HG03196 (cell line): ENCODE measurements at regions not wholly inside any gene's neighbourhood (a gene's known extent, or its start where the extent isn't known, plus 50 kb on each side); places are given as distances from the start of the nearest gene placed in this dataset.
A peak's percentile ranks its signal among the peaks of the same experiment; 100 is the strongest.
"Not testable (repeated sequence)": the region's sequence is repeated elsewhere in the genome, so short reads cannot be mapped to it uniquely, and the experiment has no call there.

Experiments used
- ATAC-seq: cut with Tn5 transposase; IDR thresholded peaks from one replicate; pipeline ENCODE4 v1.9.1; 2021; ENCODE audit not compliant: unreplicated experiment

DNA sequence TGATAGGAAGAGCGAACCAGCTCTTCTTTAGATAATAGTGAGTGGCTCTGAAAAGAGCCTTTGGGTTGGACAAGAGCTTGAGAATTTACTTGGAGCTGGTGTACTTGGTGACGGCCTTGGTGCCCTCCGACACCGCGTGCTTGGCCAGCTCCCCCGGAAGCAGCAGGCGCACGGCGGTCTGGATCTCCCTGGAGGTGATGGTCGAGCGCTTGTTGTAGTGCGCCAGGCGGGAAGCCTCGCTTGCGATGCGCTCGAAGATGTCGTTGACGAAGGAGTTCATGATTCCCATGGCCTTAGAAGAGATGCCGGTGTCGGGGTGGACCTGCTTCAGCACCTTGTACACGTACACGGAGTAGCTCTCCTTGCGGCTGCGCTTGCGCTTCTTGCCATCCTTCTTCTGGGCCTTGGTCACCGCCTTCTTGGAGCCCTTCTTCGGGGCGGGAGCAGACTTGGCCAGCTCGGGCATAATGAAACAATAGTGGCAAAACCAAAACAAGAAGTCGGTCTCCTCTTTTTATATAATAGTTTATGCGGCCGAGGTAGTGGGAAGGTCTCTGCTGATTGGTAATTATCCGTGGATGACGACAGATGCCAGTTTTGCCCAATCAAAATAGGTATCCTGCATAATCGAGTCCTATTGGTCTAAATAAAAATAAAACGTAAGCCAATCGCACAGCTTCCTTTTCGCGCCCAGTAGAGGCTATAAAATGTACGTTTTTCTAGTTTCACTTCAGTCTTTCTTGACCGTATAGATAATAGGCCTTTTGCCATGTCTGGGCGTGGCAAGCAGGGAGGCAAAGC lies 104.6 kb downstream of the OR2B2 start:
- peak; percentile 60 for ATAC-seq

DNA sequence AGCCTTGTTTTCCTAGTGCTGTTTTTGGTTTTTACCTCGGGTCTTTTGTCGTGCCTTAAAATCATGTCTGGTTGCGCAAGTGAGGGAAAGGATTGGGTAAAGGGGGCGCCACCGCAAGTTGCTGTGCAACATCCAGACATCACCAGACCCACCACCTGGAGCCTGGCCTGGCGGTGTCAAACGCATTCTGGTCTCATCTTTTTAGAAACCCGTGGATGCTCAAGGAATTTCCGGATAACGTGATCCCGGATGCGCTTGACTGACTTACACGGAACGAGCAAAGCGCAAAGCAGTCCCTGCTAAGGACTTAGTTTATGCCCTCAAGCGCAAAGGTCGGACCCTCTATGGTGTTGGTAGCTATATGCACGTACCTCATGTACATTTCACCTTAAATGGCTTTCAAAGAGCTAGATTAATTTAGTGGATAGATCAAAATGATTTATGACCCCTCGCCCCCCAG lies 105.2 kb downstream of the OR2B2 start:
- ATAC-seq, result no peak

DNA sequence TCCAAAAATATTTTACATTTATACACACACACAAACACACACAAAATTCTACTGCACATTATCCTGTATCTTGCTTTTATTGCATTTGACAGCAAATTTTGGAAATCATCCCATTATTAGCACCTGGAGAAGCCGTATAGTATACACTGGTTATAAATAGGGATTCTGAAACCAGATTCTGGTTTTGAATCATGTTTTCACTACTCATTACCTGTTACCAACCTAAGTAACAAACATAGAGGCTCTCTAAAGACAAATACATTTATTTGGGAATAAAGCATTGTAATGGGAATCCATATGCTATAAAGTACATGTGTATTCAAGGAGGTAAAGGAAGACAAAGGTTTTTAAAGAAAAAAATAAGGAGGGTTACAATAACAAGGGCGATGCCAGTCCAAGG lies 106.8 kb downstream of the OR2B2 start:
- no peak for ATAC-seq

DNA sequence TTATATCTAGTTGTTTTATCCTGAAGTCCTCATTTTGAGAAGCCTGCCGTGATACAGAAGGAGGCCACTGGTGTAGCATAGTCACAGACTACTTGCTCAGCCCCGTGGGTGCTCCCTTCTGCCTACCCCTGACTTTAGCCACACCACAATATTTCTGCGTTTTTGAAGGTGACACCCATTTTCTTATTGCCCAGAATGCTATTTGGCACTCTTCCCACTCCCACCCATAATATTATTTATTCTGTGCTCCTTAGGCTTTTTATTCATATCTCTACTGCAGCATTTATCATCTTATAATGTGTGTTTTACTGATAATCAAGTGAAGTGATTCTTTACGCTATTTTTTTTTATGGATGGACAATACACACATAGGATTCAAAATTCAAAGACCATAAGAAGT lies 107.3 kb downstream of the OR2B2 start:
- no peak for ATAC-seq

DNA sequence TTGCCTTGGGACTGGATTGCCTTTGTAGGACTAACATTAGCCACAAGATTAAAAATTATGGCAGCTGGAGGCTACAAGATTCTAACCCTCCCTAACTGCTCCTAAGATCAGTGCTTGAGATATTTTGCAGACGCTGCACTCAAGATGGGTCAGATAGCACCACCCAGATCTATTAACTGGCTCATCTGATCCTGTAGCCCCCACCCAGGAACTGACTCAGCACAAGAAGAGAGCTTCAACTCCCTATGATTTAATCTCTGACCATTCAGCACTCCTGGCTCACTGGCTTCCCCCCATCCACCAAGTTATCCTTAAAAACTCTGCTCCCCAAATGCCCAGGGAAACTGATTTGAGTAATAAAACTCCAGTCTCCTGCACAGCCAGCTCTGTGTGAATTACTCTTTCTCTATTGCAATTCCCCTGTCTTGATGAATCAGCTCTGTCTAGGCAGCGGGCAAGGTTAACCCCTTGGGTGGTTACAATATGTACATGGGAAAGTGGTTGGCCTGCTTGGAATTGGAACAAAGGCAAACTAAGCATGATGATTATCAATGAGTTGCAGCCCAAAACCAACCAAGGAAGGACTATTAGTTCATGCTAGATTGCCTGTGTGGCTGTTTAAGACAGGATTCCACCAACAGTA lies 111.3 kb downstream of the OR2B2 start:
- ATAC-seq, result no peak

DNA sequence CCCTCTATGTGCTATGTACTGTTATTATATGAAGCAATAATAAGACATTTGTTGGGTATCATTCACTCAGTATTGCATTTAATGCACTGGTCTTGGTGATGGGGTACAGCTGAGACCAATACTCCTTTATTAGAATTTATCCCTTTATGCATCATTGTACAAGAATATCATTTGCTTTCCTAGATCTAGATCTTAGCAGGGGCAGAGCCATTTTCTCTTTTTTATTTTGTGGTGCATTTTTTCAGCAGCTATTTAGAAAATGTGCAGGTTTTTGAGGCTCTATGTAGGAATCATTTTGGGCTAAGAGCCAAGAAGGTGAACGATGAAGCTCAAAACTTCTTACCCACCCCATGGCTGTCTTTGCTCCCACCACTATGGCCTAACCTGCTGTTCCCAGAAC lies 114.2 kb downstream of the OR2B2 start:
- ATAC-seq, result no peak

DNA sequence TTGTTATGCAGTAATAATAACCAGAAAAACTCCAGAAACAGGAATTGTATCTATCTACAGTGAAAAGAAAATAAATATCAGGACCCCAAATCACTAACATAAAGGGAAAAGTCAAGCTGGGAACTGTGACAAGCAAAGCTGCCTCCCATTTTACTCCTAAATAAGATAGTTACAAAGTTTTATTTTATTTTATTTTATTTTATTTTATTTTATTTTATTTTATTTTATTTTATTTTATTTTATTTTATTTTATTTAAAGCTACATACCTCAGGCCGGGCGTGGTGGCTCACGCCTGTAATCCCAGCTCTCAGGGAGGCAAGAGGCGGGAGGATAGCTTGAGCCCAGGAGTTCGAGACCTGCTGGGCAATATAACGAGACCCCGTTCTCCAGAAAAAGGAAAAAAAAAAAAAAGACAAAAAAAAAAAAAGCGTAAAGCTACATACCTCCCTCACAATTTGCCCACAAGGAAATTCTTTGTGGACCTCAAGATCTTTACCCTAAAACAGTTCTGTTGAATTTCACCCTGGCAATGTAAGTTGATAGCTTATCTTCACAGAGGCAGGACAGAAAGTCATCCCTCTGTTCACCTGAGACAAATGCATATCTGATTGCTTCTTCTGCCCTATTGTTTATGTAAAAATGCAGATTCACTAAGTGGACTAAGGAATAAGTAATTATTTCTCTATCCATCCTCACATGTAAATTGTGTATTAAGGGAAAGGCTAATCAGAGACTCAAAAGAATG lies 115.3 kb downstream of the OR2B2 start:
- ATAC-seq, result not testable (repeated sequence)

DNA sequence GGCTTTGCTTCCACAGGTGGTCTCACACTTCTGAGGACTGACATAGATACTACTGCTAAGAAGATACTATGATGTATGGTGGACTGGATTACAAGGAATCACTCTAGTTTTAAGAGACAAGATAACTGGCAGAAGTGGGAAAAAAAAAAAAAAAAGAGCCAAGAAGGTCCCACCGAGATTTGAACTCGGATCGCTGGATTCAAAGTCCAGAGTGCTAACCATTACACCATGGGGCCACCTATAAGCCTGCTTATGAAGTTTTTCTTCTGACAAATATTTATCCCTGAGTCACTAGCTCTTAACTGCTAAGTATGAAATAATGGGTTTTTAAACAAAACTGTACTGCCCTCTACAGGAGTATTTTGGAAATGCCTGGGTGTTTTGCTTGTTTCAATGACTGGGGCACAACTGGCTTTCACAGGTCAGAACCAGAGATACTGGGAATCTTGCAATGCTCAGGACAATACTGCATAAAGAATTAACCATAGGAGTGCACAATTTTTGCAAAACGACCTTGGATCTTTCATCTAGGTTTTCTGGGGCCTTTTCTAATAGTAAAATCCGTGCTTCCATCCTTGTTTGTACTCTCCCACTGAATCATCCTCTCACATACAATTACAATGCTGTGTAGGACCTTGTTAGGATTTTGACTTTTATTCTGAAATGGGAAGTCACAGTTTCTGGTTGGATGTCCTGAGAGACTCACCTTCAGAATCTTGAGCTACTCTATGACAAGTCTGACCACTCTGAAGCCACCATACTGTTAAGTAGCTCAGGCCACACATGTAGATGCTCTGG lies 116.3 kb downstream of the OR2B2 start:
- peak; percentile 47 for ATAC-seq

DNA sequence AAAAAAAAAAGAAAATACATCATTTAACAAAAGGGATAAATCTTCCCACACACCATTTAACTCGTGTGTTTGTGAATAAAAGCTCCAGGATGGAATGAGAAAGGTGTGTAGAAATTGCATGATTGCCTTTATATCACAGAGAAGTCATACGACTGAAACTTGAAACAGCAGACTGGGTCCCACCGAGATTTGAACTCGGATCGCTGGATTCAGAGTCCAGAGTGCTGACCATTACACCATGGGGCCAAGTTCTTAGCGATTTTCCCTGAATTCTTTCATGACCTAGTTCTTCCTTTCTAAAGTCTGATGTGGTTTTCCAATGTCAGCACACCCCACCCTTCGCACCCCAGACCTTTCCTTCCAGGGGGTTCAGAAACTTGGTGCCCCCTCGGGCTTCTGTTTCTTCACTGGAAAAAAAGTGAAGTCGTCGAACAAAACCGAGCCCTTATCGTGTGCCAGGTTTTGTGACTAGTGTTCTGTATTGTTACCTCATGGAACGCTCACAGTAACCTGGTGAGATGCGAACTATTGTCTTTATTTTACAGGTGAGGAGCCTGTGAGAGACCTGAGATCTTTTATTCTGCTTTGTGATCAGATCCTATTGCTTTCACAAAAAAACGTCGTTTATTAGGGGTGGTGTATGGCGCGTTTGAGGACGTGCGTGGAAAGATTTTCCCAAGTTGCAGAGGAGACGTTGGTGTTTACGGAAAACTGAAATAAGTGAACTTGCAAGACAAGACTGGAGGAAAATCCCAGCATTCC lies 120.8 kb downstream of the OR2B2 start:
- no peak for ATAC-seq

DNA sequence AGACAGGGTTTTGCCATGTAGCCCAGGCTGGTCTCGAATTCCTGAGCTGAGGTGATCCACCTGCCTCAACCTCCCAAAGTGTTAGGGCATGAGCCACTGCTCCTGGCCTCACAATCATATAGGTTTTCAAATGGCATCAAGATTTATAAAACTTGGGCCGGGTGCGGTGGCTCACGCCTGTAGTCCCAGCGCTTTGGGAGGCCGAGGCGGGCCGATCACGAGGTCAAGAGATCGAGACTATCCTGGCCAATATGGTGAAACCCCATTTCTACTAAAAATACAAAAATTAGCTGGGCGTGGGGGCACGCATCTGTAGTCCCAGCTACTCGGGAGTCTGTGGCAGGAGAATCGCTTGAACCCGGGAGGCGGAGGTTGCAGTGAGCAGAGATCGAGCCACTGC lies 123.8 kb downstream of the OR2B2 start:
- not testable (repeated sequence) for ATAC-seq

DNA sequence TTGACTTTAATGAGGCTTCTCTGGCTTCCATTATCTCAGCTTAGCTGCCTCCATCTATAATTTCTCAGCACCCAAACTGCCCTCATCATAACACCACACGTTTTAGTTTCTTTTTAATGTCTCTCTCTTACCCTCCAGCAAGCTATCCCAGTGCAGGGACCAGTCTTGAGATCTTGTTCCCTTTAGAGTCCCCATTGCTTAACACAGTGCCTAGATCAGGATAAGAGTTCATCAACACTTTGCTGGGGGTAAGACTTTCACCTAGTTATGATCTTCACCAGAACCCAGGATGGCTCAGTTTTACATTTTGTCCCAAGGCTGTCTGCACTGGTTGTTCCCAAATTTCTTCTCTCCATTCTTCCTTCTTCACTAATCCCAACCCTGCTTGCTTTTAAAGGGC lies 126.1 kb downstream of the OR2B2 start:
- ATAC-seq, result no peak

DNA sequence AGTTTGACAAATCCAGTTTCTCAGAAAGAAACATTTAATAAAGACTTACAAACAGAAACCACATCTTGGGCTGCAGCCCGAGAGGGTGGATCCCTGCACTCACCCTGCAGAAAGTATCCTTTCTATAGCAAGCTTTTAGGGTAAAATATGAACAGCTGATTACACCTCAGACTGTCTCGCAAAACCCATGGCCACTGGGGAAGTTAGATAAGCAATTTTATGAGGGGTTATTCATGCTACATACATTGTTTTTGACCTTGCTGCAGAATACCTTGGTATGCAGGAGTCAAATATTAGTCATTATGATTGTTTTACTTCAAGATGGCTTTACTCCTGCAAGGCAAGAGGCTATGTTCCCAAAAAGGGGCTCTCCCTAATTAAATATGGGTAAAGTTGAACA lies 126.9 kb downstream of the OR2B2 start:
- ATAC-seq, result no peak

DNA sequence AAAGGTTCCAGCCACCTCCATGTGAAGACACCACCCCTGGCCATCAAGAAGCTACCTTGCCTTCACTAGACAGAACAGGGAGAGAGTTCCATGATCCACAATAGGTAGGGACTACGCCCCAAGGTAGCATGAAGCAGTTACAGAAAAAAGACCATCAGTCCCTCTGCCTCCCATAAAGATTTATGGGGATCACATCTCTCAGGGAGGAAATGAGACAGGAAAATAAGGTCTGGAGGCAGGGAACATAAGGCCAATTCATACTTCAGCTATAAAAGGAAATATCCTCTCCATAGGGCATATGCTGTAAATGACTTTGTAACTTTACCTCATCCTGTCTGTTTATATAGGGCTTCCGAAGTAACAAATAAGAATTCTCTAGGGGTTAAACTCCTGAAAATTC lies 129.4 kb downstream of the OR2B2 start:
- ATAC-seq, result no peak

DNA sequence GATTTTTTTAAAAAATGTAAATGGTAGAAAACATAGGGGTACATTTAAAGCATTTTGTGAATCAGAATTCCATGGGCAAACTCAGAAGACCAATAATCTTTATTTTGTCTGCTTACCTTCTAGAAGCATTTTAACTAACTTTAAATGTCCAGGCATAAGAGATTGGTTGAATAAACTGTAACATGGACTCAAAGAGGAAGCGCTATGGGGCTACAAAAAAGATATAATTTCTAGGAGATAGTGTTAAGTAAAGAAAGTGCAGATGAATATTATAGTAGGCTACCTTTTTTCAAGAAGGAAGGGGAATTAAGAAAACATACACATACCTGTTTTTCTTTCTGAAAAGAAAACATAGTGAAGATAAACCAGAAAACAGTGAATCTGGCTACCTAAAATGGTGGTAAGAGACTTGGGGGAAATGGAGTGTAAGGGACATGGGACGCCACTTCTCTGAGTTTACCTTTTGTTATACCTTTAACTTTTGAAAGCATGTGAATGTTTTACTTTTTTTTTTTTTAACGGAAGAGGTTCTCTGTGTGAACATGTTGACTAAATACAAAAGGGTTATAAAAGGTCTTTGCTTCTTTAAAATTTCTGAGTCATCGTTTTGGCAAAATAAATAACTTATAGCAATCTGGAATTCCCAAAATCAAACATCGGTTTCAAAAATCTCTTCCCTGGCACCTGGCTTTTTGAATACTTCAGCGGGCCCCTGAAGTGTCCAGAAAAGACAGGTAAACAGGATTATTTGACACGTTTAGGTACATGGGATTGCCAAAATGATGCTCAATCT lies 133.4 kb downstream of the OR2B2 start:
- no peak for ATAC-seq

DNA sequence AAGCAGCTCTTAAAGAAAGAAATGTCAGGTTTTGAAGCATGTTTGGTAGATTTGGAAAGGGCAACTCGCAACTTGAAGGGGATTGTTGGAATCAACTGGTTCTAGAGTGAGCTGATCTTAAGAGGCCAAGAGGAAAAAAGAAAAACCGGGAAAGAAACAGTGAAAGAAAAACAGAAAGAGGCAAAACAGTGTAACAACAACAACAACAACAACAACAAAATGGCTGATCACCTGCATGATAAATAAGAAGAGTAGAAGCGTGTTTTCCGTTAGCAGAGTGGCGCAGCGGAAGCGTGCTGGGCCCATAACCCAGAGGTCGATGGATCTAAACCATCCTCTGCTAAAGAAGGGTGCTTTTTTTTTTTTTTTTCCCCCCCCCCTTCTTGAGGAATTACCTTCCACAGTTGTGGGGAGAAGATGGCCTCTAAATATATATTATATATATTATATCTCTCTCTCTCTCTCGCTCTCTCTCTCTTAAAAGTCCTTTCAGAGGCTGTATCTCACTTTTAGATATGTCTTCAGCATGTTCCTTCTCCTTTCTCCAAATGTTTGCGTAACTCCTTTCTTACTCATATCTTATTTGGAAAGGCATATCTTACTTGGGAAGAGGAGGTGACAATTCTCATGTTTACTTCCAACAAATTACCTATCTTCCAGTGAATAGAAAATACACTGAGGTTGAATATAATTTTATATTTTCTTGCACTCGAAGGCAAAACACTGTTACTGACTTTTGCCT lies 134.4 kb downstream of the OR2B2 start:
- no peak for ATAC-seq

DNA sequence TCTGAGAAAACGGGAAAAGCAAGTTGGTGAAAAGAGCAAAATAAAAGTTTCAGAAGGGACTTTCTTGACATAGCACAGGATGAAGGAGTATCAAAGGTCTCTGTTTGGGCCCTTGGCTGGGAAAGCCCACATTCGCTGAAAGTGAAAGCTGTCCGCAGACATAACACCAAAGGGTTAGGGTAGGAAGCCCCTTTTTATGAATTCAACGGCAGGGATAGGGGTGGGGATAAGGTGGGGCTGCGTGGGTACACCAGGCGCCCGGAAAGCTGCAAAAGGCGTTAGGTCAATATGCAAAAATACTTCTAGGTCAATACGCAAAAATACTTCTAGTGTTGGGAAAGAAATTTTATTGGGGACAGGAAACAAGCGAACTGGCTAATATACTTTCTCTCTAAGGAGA lies 135.1 kb downstream of the OR2B2 start:
- no peak for ATAC-seq

DNA sequence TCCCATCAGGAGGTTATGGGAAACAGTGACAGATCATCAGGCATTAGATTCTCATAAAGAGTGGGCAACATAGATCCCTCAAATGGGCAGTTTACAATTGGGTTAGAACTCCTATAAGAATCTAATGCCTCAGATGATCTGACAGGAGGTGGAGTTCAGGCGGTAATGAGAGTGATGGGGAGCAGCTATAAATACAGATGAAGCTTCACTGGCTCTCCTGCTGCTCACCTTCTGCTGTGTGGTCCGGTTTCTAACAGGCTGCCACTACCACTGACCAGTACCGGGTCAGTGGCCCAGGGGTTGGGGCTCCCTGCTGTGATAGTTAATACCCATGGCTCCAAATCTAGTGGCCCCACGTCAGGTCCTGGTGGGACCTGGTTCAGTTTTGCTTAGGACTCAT lies 135.7 kb downstream of the OR2B2 start:
- no peak for ATAC-seq

DNA sequence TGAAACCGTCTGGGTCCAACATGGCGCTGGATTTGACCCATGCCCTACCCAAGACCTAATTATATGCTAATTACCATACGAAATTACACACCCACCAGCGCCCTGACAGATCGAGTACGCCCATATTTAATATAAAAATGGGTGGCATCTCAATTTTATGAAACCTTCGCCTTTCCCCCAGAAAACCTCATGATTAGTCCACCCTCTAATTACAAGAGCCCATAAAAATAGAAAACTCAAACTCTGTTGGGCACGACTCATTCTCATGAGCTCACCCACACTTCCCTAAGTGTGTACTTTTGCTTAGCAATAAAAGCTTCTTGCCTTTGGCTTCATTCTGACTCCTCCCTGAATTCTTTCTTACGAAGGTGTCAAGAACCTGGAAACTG lies 136.4 kb downstream of the OR2B2 start:
- no peak for ATAC-seq
